GM12865 (cell line): ENCODE measurements at regions not wholly inside any gene's neighbourhood (a gene's known extent, or its start where the extent isn't known, plus 50 kb on each side); places are given as distances from the start of the nearest gene placed in this dataset.

Experiments
- DNase-seq: peaks from one replicate; pipeline ENCODE4 v3.0.0; 2010; ENCODE audit warnings: low read depth
- H3K4me3 ChIP-seq: 2 replicates; pipeline ENCODE4 v1.5.1; 2011; ENCODE audit warnings: mild to moderate bottlenecking, low read depth, low read length, control low read depth
- CTCF ChIP-seq: IDR thresholded peaks from 2 replicates; pipeline ENCODE4 v1.5.1; 2011; ENCODE audit warnings: low read length, control low read depth, low read depth, inconsistent platforms; ENCODE audit not compliant: insufficient read depth; ENCODE audit errors: missing control alignments

GRCh38 chr15:92244703-92245102 is 149.0 kb upstream of the ST8SIA2 start:
- no peak for TF ChIP-seq CTCF
- no peak for DNase-seq
- H3K4me3 ChIP-seq, result no peak overlapping the region

- no peak overlapping the region for H3K4me3 ChIP-seq
- no peak for DNase-seq
- no peak for TF ChIP-seq CTCF
Measured at GRCh38 chr15:92247649-92248242, 145.9 kb upstream of the ST8SIA2 start.

DNA sequence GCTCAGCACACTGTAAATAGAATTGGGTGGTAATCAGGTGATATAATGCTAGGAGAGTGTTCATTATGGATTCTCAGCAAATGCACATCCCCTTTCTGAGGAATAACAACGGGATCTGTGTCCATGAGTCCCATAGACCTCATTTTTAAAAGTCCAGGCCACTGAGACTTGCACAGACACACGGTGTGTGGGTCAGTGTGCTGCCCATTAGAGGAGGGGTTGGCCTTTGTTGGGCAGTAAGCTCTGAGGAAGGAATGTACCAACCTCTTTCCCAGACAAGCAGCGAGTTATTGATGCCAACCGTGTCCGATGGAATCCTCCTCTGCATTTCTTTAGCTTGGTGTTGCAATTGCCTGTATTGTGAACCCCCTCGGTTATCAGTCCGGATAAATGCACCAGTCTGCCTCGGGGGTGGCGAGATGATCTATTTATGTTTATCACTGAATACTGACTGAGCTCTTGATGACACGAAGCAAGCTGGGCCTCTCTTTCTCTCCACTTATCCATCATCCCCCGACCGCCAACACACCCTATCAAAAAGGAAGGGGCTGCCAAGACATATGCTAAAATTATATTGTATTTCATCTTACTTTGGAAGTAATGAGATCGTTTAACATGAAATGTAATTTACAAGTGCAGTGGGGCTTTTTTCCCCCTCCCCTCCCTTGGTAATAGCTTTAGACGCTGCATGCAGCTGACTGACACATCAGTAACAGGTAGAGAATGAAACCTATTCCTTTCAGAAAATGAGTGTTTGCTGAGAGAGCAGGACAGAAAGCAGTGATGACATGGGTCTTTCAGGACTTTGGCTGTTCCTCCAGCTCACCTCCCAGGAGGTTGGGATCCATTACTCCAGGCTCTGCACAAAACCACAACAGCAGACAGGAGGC is 126.6 kb upstream of the ST8SIA2 start:
- no peak overlapping the region for H3K4me3 ChIP-seq

GRCh38 chr15:92268900-92269299 is 124.8 kb upstream of the ST8SIA2 start:
- no peak for DNase-seq

More for the DNA sequence above, 126.6 kb upstream of the ST8SIA2 start:
- TF ChIP-seq CTCF, result no peak
- DNase-seq, result no peak

DNA sequence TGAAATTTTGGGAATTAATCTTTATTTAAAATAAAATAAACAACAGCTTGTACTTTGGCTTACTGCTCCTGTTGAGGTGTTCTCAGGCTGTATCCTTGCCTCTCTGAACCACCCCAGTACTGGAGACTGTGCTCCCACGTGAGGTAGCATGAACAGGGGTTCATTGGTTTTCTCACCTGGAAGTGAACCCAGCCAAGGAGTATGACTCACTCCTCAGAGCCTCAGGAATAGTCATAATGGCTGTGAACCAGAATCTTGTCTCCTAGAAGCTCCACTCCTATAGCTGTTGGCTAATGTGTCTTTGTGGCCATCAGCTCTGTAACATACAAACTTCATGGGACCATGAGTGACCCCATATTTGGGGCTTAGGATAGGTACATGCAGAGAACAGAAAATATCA is 122.5 kb upstream of the ST8SIA2 start:
- H3K4me3 ChIP-seq, result no peak overlapping the region
- no peak for TF ChIP-seq CTCF
- DNase-seq, result no peak

More at GRCh38 chr15:92268900-92269299, 124.8 kb upstream of the ST8SIA2 start:
- no peak overlapping the region for H3K4me3 ChIP-seq
- TF ChIP-seq CTCF, result no peak

GRCh38 chr15:92272106-92272505 is 121.6 kb upstream of the ST8SIA2 start:
- no peak for TF ChIP-seq CTCF
- H3K4me3 ChIP-seq, result no peak overlapping the region
- no peak for DNase-seq
